ENCODE measurements at regions not wholly inside any gene's neighbourhood (a gene's known extent, or its start where the extent isn't known, plus 50 kb on each side); places are given as distances from the start of the nearest gene placed in this dataset.

DNA sequence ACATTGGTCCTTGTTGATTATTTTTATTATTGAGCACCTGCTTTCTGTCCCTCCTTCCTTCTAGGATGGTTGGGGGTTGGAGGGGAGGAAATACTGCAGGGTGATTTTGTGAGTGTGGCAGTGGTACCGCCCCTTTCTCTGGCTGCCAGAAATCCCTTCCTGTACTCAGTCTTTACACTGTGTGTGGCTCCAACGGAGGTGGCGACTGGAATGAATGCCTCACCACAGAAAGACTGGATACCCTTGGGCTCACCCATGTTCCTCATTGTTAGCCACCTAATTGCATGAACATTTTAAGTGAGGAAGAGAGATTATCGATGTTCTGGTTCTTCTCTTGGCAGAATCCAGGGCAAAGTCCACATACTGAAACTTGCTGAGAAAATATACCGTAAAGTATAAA lies 272.0 kb upstream of the E2F7 start:
- in situ Hi-C loops (cut with MboI; ENCODE audit: low sequenced_read_pairs): no loop called here
- no peaks in the 10 kb centered on the region for H3K27me3 ChIP-seq (ENCODE audit: control insufficient read depth, insufficient read depth, low read length)
- no peak overlapping the region for H4K91ac ChIP-seq (ENCODE audit: insufficient read depth, low read depth, low read length)
- H2AFZ ChIP-seq (replicated peaks; ENCODE audit: low read length, poor library complexity): no peak overlapping the region
- H4K20me1 ChIP-seq (ENCODE audit: insufficient read depth, low read length): no peaks in the 10 kb centered on the region
- H2BK20ac ChIP-seq (ENCODE audit: low read depth, low read length): no peak overlapping the region
- H2AK9ac ChIP-seq (replicated peaks; ENCODE audit: low read depth, low read length, poor library complexity): no peak overlapping the region
- H2BK15ac ChIP-seq (ENCODE audit: low read depth, low read length): no peak overlapping the region
- H3K4ac ChIP-seq (ENCODE audit: low read depth, low read length): no peak overlapping the region
- no peak overlapping the region for H3K14ac ChIP-seq (replicated peaks; ENCODE audit: low read depth, low read length)
- dilution Hi-C loops (cut with HindIII; ENCODE audit: low sequenced_read_pairs, unreplicated experiment): no loop called here
- H3K9me1 ChIP-seq (ENCODE audit: insufficient read depth, low read length): no peaks in the 10 kb centered on the region
- H3K23ac ChIP-seq (ENCODE audit: low read depth, low read length): no peak overlapping the region
- POLR2A ChIA-PET (ENCODE audit: unreplicated experiment): no interaction called here
- ATAC-seq (ENCODE audit: low read depth) (no peak), DNase-seq (no peak)
- intact Hi-C loops (cut with micrococcal nuclease): no loop called here
- peak overlapping the region; percentile 50; the same call in 1 of the 2 replicates for H3K4me2 ChIP-seq (ENCODE audit: low read depth, low read length)
- H3K79me1 ChIP-seq (ENCODE audit: low read depth in 1 of 2, low read length in 2 of 2): no peaks in the 10 kb centered on the region
- H2AK5ac ChIP-seq (ENCODE audit: low read depth, low read length): no peak overlapping the region
- H3K9ac ChIP-seq (ENCODE audit: low read depth, low read length): no peak overlapping the region
- TF ChIP-seq CEBPB (IDR thresholded peaks at IDR 0.05; ENCODE audit: low read depth, low read length) (no peak), RFX5 (IDR thresholded peaks at IDR 0.05; ENCODE audit: low read depth, low read length) (no peak), RCOR1 (IDR thresholded peaks at IDR 0.05; ENCODE audit: insufficient replicate concordance, low read length) (no peak), POLR2A (IDR thresholded peaks at IDR 0.05; ENCODE audit: low read depth, low read length) (no peak), SMC3 (IDR thresholded peaks at IDR 0.05; ENCODE audit: low read depth, low read length) (no peak), CTCF (conservative IDR thresholded peaks at IDR 0.05; ENCODE audit: low read depth, low read length) (no peak)
- no peak overlapping the region for H3K27ac ChIP-seq (ENCODE audit: insufficient read depth, low read length)
- CTCF ChIA-PET: no interaction called here
- no peaks in the 10 kb centered on the region for H3K36me3 ChIP-seq (ENCODE audit: control insufficient read depth, insufficient read depth, low read length)
- no peak overlapping the region for H4K5ac ChIP-seq (ENCODE audit: low read depth, low read length)
- no peak overlapping the region for H2BK5ac ChIP-seq (ENCODE audit: low read depth, low read length, poor library complexity, severe bottlenecking)
- no peak overlapping the region for H2BK120ac ChIP-seq (ENCODE audit: low read depth, low read length)
- H3K9me3 ChIP-seq (ENCODE audit: control insufficient read depth, insufficient read depth, low read length): no peaks in the 10 kb centered on the region
- no TSS peak for BruUV-seq (replicated peaks)
- no peak overlapping the region for H4K8ac ChIP-seq (ENCODE audit: low read depth in 2 of 2, low read length in 2 of 2)
- no peaks in the 10 kb centered on the region for H3K4me1 ChIP-seq (ENCODE audit: control insufficient read depth, insufficient read depth, low read length)
- H3K18ac ChIP-seq (ENCODE audit: low read depth, low read length): no peak overlapping the region
- WGBS, 2 experiments (ENCODE audit: extremely low coverage in 2 of 2, insufficient read length in 1 of 2): no CpG with 5 or more reads among the region's 5 CpGs
- no peak overlapping the region for H3K4me3 ChIP-seq (ENCODE audit: insufficient read depth, low read depth, low read length)
- no peak overlapping the region for H3K56ac ChIP-seq (ENCODE audit: extremely low read depth, insufficient read depth, low read length)

Measured in IMR-90 (cell line).